ENCODE measurements at regions not wholly inside any gene's neighbourhood (a gene's known extent, or its start where the extent isn't known, plus 50 kb on each side); places are given as distances from the start of the nearest gene placed in this dataset.
"Not testable (repeated sequence)": the region's sequence is repeated elsewhere in the genome, so short reads cannot be mapped to it uniquely, and the experiment has no call there.

DNA sequence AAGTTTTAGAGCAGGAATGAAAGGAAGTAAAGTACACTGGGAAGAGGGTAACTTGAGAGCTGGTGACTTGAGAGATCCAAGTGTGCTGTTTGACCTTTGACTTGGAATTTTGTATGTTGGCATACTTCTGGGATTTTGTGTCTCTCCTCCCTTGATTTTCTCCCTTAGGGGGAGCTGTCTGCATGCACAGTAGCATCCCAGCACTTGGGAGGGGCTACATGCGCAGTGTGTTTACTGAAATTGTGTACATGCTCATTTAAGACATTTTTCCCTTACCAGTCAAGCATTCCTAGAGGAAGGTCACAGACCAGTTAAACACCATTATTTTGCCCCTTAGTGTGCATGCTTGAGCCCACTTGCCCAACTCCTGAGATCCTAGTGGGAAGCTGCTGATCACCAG lies 120.1 kb downstream of the ZNF622 start:
- peak; percentile 6 for DNase-seq
- Histone ChIP-seq H3K4me3 (ENCODE audit: insufficient read depth, low read depth, low read length) (no peak overlapping the region), H3K27me3 (ENCODE audit: control insufficient read depth, insufficient read depth, low read length) (no peaks in the 10 kb centered on the region), H3K36me3 (replicated peaks; ENCODE audit: control insufficient read depth, insufficient read depth, low read length) (no peaks in the 10 kb centered on the region)

GRCh38 chr5:16326137-16326536 lies 139.5 kb downstream of the ZNF622 start:
- no peaks in the 10 kb centered on the region for H3K27me3 ChIP-seq (ENCODE audit: control insufficient read depth, insufficient read depth, low read length)
- no peak overlapping the region for H3K4me3 ChIP-seq (ENCODE audit: insufficient read depth, low read depth, low read length)
- DNase-seq: peak; percentile 3
- no peaks in the 10 kb centered on the region for H3K36me3 ChIP-seq (replicated peaks; ENCODE audit: control insufficient read depth, insufficient read depth, low read length)

DNA sequence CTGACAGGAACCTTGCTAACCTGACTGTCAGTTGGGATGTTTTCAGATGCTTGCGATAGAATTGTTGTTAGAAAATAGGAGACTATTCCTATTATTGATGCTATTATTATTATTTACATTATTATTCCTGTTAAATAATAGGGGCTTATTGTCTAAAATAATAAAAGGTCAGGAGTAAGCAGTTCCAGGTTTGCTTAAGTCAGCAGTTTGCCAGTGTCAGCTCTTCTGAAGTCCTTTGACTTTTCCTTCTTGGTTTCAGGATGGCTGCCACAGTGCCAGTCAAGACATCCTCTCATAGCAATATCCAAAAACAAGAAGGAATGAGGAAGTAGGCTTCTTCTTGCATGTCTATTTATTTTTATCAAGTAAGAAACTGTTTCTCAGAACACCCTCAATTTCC lies 141.7 kb upstream of the MARCHF11 start:
- H3K27me3 ChIP-seq (ENCODE audit: control insufficient read depth, insufficient read depth, low read length): no peaks in the 10 kb centered on the region
- no peaks in the 10 kb centered on the region for H3K36me3 ChIP-seq (replicated peaks; ENCODE audit: control insufficient read depth, insufficient read depth, low read length)
- DNase-seq: no peak
- no peak overlapping the region for H3K4me3 ChIP-seq (ENCODE audit: insufficient read depth, low read depth, low read length)

- Histone ChIP-seq H3K4me3 (ENCODE audit: insufficient read depth, low read depth, low read length) (no peak overlapping the region), H3K36me3 (replicated peaks; ENCODE audit: control insufficient read depth, insufficient read depth, low read length) (no peaks in the 10 kb centered on the region), H3K27me3 (ENCODE audit: control insufficient read depth, insufficient read depth, low read length) (no peaks in the 10 kb centered on the region)
- DNase-seq: no peak
Measured at GRCh38 chr5:16315501-16315900, 135.9 kb upstream of the MARCHF11 start.

DNA sequence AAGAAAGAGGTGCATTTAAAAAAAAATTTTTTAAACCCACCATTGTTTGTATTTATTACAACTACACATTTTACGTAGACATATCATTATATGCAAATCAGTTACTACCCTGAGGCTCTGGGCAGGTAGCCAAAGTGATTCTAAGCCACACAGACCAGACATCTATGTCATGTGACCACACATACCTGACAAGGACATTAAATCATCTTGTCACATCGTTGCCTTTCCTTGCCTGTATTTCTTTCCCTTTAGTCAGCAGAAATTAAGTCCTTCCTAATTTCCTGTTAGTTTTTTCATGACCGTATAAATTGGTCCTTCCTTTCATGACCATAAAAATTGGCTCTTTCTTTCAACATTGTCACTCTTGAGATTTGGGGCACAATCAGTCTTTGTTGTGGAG lies 134.2 kb upstream of the MARCHF11 start:
- no peak for DNase-seq
- Histone ChIP-seq H3K27me3 (ENCODE audit: control insufficient read depth, insufficient read depth, low read length) (no peaks in the 10 kb centered on the region), H3K4me3 (ENCODE audit: insufficient read depth, low read depth, low read length) (no peak overlapping the region), H3K36me3 (replicated peaks; ENCODE audit: control insufficient read depth, insufficient read depth, low read length) (no peaks in the 10 kb centered on the region)

- no peaks in the 10 kb centered on the region for H3K27me3 ChIP-seq (ENCODE audit: control insufficient read depth, insufficient read depth, low read length)
- no peak for DNase-seq
Measured at GRCh38 chr5:16312785-16313184, 133.2 kb upstream of the MARCHF11 start.

DNA sequence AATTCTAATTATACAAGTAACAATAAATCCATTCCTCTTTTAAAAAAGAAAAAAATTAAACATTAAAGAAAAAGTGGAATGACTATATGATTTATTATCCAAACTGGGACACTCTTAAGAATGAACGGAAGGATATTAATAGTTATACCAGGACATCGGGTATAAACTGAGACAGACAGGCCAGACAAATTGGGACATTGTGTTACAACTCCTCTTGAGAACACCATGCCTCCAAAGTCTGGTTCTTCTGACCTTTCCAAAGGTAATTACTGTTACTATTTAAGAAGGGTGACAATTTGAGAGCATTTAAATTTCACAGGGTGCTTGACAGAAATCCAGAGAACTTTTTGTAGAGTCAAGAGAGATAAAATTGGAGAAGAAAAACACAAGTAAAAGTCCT lies 132.1 kb upstream of the MARCHF11 start:
- DNase-seq: no peak
- Histone ChIP-seq H3K27me3 (ENCODE audit: control insufficient read depth, insufficient read depth, low read length) (no peaks in the 10 kb centered on the region), H3K4me3 (ENCODE audit: insufficient read depth, low read depth, low read length) (no peak overlapping the region), H3K36me3 (replicated peaks; ENCODE audit: control insufficient read depth, insufficient read depth, low read length) (no peaks in the 10 kb centered on the region)

More at GRCh38 chr5:16312785-16313184, 133.2 kb upstream of the MARCHF11 start:
- Histone ChIP-seq H3K4me3 (ENCODE audit: insufficient read depth, low read depth, low read length) (no peak overlapping the region), H3K36me3 (replicated peaks; ENCODE audit: control insufficient read depth, insufficient read depth, low read length) (no peaks in the 10 kb centered on the region)

- DNase-seq: no peak
- no peaks in the 10 kb centered on the region for H3K27me3 ChIP-seq (ENCODE audit: control insufficient read depth, insufficient read depth, low read length)
- H3K4me3 ChIP-seq (ENCODE audit: insufficient read depth, low read depth, low read length): no peak overlapping the region
- H3K36me3 ChIP-seq (replicated peaks; ENCODE audit: control insufficient read depth, insufficient read depth, low read length): no peaks in the 10 kb centered on the region
Measured at GRCh38 chr5:16306812-16307211, 127.2 kb upstream of the MARCHF11 start.

GRCh38 chr5:16304846-16305245 lies 125.3 kb upstream of the MARCHF11 start:
- no peak for DNase-seq
- Histone ChIP-seq H3K27me3 (ENCODE audit: control insufficient read depth, insufficient read depth, low read length) (no peaks in the 10 kb centered on the region), H3K4me3 (ENCODE audit: insufficient read depth, low read depth, low read length) (no peak overlapping the region), H3K36me3 (replicated peaks; ENCODE audit: control insufficient read depth, insufficient read depth, low read length) (no peaks in the 10 kb centered on the region)

GRCh38 chr5:16296946-16297345 lies 117.4 kb upstream of the MARCHF11 start:
- no peak for DNase-seq
- Histone ChIP-seq H3K36me3 (replicated peaks; ENCODE audit: control insufficient read depth, insufficient read depth, low read length) (no peaks in the 10 kb centered on the region), H3K27me3 (ENCODE audit: control insufficient read depth, insufficient read depth, low read length) (no peaks in the 10 kb centered on the region), H3K4me3 (ENCODE audit: insufficient read depth, low read depth, low read length) (no peak overlapping the region)

DNA sequence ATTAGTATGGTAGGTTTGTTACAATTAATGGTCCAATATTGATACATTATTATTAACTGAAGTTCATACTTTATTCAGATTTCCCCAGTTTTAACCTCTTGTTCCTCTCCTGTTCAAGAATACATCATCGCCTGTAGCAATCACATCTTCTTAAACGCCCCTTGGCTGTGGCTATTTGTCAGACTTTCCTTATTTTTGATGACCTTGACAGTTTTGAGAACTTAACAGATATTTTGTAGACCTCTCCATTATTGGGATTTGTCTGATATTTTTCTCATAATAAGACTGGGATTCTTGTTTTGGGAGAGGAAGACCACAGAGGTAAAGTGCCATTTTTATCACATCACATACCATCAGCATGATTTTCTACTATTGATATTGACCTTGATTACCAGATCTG lies 112.3 kb upstream of the MARCHF11 start:
- no peaks in the 10 kb centered on the region for H3K27me3 ChIP-seq (ENCODE audit: control insufficient read depth, insufficient read depth, low read length)
- DNase-seq: no peak
- H3K4me3 ChIP-seq (ENCODE audit: insufficient read depth, low read depth, low read length): no peak overlapping the region
- H3K36me3 ChIP-seq (replicated peaks; ENCODE audit: control insufficient read depth, insufficient read depth, low read length): no peaks in the 10 kb centered on the region

DNA sequence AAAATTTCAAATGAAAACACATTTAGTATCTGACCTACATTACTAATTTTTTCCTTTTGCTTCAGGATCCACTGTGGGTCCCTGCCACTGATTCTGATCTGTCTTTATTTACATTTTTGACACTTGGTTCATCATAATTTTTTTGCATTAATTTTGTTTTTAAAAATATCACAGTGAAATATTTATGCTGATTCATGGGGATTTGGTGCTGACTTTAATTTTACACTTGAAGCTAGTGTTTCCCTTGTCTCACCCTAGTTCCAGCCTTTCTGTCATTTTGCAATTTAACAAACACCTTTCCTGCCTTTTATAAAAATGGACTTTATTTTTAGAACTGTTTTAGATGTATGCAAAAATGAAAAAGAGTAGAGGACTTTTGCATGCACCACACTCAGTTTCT lies 111.9 kb upstream of the MARCHF11 start:
- no peak for DNase-seq
- H3K4me3 ChIP-seq (ENCODE audit: insufficient read depth, low read depth, low read length): no peak overlapping the region
- no peaks in the 10 kb centered on the region for H3K36me3 ChIP-seq (replicated peaks; ENCODE audit: control insufficient read depth, insufficient read depth, low read length)
- no peaks in the 10 kb centered on the region for H3K27me3 ChIP-seq (ENCODE audit: control insufficient read depth, insufficient read depth, low read length)

DNA sequence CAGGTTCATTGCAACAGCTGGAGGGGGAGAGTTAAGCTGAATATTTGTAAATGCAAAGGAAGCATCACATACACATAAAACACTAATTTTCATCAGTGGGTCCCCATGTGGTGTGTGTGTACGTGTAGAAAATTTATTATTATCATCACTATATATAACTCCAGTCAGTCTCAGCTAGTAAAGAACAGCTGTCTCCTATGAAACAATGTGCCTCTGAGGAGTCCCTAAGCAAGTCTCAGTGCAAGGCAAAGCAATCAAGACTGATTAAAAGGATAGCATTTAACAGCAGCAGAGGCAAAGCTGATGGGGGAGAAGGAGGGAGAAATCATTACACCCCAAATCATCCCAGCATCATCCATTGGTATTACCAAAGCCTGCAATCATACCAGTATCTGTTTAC lies 104.2 kb upstream of the MARCHF11 start:
- no peak for DNase-seq

GRCh38 chr5:16276859-16277258 lies 97.3 kb upstream of the MARCHF11 start:
- not testable (repeated sequence) for H3K27me3 ChIP-seq (ENCODE audit: control insufficient read depth, insufficient read depth, low read length); H3K36me3 ChIP-seq (replicated peaks; ENCODE audit: control insufficient read depth, insufficient read depth, low read length); H3K4me3 ChIP-seq (ENCODE audit: insufficient read depth, low read depth, low read length); DNase-seq

More for the DNA sequence above, 104.2 kb upstream of the MARCHF11 start:
- H3K27me3 ChIP-seq (ENCODE audit: control insufficient read depth, insufficient read depth, low read length): no peaks in the 10 kb centered on the region
- H3K4me3 ChIP-seq (ENCODE audit: insufficient read depth, low read depth, low read length): no peak overlapping the region
- H3K36me3 ChIP-seq (replicated peaks; ENCODE audit: control insufficient read depth, insufficient read depth, low read length): no peaks in the 10 kb centered on the region

- no peaks in the 10 kb centered on the region for H3K36me3 ChIP-seq (replicated peaks; ENCODE audit: control insufficient read depth, insufficient read depth, low read length)
- H3K4me3 ChIP-seq (ENCODE audit: insufficient read depth, low read depth, low read length): no peak overlapping the region
- no peaks in the 10 kb centered on the region for H3K27me3 ChIP-seq (ENCODE audit: control insufficient read depth, insufficient read depth, low read length)
- no peak for DNase-seq
Measured at GRCh38 chr5:16271851-16272250, 92.3 kb upstream of the MARCHF11 start.

- Histone ChIP-seq H3K36me3 (replicated peaks; ENCODE audit: control insufficient read depth, insufficient read depth, low read length) (no peaks in the 10 kb centered on the region), H3K27me3 (ENCODE audit: control insufficient read depth, insufficient read depth, low read length) (no peaks in the 10 kb centered on the region), H3K4me3 (ENCODE audit: insufficient read depth, low read depth, low read length) (no peak overlapping the region)
- no peak for DNase-seq
Measured at GRCh38 chr5:16265141-16265540, 85.5 kb upstream of the MARCHF11 start.

Data from H7 (cell line).